Right kidney (tissue), 1 donor: ENCODE measurements at regions not wholly inside any gene's neighbourhood (a gene's known extent, or its start where the extent isn't known, plus 50 kb on each side); places are given as distances from the start of the nearest gene placed in this dataset.
"Not testable (repeated sequence)": the region's sequence is repeated elsewhere in the genome, so short reads cannot be mapped to it uniquely, and the experiment has no call there.

ENCODE experiments used
- DNase-seq: peaks from one replicate; pipeline ENCODE4 v3.0.0-alpha.2; 2016

DNA sequence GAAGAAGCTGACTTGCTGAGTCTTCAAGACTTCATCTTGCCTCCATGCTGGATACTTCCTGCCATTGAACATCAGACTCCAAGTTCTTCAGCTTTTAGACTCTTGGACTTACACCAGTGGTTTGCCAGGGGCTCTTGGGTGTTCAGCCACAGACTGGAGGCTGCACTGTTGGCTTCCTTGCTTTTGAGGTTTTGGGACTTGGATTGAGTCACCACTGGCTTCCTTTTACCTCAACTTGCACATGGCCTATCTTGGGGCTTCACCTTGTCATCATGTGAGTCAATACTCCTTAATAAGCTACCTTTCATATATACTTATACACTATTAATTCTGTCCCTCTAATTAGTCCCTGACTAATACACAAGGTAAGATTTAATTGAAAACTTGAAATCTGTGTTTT lies 361.7 kb upstream of the SEMA3C start:
- DNase-seq = no peak

GRCh38 chr7:81277691-81278090 lies 358.8 kb upstream of the SEMA3C start:
- no peak for DNase-seq

- DNase-seq = no peak
Observed at GRCh38 chr7:81273601-81274397, 354.9 kb upstream of the SEMA3C start.

DNA sequence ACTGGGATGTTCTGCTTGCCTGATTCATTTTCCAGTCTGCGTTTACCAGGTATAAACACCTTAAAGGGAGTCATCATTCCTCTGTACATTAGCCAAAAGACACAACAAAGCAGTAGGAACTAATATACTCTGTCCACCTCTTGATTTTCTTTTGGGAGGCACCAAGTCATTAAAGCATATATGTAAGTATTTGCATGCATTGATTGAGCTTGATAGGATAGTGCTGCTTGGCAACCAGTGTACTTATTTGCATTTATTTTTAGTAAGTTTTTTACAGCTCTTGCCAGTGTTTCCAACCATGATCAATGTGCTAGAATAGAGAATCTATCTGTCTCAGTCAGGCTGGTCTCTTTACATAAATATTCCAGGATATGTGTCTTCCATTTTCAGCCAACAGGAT lies 353.3 kb upstream of the SEMA3C start:
- DNase-seq = no peak

- no peak for DNase-seq
Observed at GRCh38 chr7:81268551-81268950, 349.7 kb upstream of the SEMA3C start.

GRCh38 chr7:81267508-81267907 lies 348.7 kb upstream of the SEMA3C start:
- no peak for DNase-seq

DNA sequence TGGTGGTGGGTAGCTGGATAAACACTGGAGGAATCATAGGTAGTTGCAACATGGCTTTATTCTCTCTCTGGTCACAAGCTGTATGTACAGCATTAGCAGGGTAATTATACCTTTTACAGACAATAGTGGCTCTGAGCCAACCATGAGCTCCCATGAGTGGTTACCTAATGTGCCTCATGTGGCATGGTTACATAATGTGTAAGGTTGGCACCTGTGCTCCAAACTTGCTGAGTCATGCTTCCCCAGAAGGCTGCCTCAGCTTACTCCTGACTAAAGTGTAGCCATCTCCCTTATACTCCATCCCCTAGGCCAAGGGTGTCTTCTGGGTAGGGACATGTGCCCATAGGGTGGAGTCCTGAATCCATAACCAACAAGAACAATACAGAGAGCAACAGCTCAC lies 345.3 kb upstream of the SEMA3C start:
- DNase-seq = no peak

GRCh38 chr7:81260152-81260551 lies 341.3 kb upstream of the SEMA3C start:
- DNase-seq = no peak

GRCh38 chr7:81256991-81257390 lies 338.1 kb upstream of the SEMA3C start:
- DNase-seq = no peak

DNA sequence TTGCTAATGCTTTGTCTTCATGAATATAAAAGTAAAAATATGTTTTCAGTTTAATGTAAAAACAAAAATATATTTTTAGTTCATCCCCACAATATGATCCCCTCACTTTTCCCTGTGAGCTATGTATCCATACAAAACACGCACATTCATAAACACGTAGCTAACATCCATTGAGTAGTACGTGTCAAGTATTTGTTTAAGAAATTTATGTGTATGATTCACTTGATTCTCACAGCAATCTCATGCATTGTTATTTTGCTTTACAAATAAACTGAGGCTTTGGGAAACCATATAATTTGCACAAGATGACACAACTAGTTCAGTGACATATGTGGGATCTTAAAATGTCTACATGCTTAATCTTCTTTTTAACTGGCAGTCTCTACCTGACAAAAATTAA lies 329.6 kb upstream of the SEMA3C start:
- no peak for DNase-seq

DNA sequence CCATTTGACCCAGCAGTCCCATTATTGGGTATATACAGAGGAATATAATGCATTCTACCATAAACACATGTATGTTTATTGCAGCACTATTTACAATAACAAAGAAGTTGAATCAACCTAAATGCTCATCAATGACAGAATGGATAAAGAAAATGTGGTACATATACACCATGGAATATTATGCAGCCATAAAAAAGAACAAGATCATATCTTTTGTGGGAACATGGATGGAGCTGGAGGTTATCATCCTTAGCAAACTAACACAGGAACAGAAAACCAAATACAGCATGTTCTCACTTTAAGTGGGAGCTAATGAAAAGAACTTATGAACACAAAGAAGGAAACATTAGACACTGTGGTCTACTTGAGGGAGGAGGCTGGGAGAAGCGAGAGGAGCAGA lies 328.5 kb upstream of the SEMA3C start:
- DNase-seq = not testable (repeated sequence)

- no peak for DNase-seq
Observed at GRCh38 chr7:81245353-81245752, 326.5 kb upstream of the SEMA3C start.

GRCh38 chr7:81244224-81244623 lies 325.4 kb upstream of the SEMA3C start:
- DNase-seq = no peak

- no peak for DNase-seq
Observed at GRCh38 chr7:81236560-81236959, 317.7 kb upstream of the SEMA3C start.

GRCh38 chr7:81235997-81236396 lies 317.1 kb upstream of the SEMA3C start:
- no peak for DNase-seq

- no peak for DNase-seq
Observed at GRCh38 chr7:81234896-81235295, 316.0 kb upstream of the SEMA3C start.

DNA sequence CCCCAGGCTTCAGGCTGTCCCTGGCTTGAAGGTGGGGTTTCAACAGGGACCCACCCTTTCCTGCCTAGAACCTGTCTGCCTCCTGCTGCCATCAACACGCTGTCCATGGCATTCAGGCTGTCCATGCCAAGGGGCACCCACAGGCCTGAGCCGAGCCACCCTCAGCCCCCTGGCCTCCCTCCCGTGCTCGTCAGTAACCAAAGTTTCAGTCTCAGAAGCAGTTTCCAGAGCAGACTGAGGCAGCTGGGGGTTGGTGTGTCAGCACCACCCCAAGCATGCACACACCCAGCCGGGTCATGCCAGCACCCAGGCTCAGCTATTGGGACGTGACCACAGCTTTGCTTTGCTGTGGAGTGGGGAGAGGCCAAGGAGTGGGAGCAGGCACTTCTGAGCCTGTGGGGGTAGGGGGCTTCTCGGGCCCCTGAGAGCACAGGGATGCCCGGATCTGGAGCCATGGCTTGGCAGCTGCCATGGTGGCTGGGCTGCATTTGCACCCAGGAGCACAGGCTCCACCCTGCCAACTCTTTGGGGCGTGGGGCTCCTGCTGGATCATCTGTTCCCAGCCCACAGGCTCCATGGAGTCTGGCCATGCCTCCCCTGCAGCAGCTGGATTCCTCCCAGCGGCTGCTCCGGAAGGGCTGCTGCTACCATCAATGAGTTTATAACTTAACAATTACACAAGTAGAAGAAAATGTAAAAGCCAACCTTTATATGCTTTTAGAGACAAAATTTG lies 314.5 kb upstream of the SEMA3C start:
- DNase-seq = no peak

DNA sequence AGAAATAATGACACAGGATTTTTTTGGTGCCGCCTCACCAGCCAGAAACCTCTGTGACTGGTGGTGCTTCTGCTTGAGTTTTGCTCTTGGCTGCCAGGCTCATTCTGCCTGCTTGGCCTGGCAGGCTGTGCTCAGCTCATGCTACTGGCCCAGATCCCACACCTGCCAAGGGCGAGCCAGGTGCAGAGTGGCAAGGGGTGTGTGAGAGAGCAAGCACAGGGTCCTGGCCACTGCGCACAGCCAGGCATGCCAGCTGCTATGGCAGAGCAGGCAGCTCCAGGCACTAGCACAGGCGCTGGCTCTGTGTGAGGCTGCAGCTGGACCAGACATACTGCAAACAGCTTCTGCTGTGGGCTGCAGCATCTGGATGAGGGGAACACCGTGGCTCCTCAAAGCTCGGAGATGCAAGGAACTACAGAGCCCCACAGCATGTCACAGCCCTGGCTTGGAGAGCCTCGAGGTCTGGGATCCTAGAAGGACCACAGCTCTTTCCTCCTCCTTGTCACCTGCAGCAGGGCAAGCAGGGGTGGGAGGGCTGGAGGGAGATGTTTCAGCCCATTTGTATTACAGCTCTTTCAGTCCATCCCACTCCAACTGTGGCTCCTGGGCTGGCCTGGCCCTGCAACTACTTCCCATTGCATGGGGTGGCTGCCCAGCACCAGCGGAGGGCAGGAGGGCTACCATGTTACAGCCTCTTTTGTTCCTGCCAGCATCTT lies 313.4 kb upstream of the SEMA3C start:
- no peak for DNase-seq

- DNase-seq = no peak
Observed at GRCh38 chr7:81231301-81231838, 312.5 kb upstream of the SEMA3C start.

- DNase-seq = no peak
Observed at GRCh38 chr7:81226234-81226633, 307.4 kb upstream of the SEMA3C start.

- not testable (repeated sequence) for DNase-seq
Observed at GRCh38 chr7:81222692-81223091, 303.8 kb upstream of the SEMA3C start.

DNA sequence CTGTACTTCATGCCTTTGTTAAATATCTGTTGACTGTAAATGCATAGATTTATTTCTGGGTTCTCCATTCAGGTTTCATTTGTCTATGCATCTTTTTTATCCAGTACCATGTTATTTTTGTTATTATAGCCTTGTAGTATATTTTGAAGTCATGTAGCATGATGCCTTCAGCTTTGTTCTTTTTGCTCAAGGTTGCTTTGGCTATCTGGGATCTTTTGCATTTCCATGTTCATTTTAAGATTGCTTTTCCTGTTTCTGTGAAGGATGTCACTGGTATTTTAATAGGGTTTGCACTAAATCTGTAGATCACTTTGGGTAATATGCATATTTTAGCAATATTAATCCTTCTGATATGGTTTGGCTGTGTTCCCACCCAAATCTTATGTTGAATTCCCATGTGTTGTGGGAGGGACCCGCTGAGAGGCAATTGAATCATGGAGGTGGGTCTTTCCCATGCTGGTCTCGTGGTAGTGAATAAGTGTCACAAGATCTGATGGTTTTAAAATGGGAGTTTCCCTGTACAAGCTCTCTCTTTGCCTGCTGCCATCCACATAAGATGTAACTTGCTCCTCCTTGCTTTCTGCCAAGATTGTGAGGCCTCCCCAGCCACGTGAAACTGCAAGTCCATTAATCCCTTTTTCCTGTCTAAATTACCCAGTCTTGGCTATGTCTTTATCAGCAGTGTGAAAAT lies 302.8 kb upstream of the SEMA3C start:
- DNase-seq = no peak
